ENCODE measurements at regions not wholly inside any gene's neighbourhood (a gene's known extent, or its start where the extent isn't known, plus 50 kb on each side); places are given as distances from the start of the nearest gene placed in this dataset.

DNA sequence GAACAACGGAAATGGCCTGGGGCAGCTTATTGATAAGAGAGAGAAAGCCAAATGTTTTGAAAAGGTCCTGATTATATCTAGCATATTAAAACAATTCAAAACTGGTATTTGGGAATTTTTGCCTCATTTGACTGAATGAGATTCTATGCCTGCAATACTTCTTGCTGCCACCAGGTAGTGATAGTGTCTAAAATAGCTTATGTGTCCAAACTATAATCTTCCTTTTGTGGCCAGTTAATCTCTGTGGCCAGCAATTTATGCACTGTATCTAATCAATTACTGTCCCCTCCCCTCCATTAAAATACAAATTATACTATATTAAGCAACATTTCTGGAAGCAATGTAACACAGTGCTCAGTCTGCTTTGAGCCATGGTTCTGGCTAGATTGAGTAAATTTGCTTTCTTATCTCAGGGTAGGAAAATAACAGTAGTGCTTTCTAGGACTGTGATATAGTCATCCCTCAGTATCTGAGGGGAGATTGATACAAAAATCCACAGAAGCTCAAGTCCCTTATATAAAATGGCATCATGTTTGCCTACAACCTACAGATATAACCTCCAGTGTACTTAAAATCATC lies 91.8 kb downstream of the FOXD2 start:
- TF ChIP-seq, protein P1, sequence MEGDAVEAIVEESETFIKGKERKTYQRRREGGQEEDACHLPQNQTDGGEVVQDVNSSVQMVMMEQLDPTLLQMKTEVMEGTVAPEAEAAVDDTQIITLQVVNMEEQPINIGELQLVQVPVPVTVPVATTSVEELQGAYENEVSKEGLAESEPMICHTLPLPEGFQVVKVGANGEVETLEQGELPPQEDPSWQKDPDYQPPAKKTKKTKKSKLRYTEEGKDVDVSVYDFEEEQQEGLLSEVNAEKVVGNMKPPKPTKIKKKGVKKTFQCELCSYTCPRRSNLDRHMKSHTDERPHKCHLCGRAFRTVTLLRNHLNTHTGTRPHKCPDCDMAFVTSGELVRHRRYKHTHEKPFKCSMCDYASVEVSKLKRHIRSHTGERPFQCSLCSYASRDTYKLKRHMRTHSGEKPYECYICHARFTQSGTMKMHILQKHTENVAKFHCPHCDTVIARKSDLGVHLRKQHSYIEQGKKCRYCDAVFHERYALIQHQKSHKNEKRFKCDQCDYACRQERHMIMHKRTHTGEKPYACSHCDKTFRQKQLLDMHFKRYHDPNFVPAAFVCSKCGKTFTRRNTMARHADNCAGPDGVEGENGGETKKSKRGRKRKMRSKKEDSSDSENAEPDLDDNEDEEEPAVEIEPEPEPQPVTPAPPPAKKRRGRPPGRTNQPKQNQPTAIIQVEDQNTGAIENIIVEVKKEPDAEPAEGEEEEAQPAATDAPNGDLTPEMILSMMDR (IDR thresholded peaks at IDR 0.05): peak in 5 of 6 experiments; percentile 23 to 74 (median 29)
- no peak for TF ChIP-seq POLR2A (IDR thresholded peaks at IDR 0.05)

Measured in esophagus squamous epithelium (tissue), 4 donors.